CD4-positive, alpha-beta T cell treated with Interleukin-17A for 1 hour (primary cell): ENCODE measurements at regions not wholly inside any gene's neighbourhood (a gene's known extent, or its start where the extent isn't known, plus 50 kb on each side); places are given as distances from the start of the nearest gene placed in this dataset.
"Not testable (repeated sequence)": the region's sequence is repeated elsewhere in the genome, so short reads cannot be mapped to it uniquely, and the experiment has no call there.

ENCODE experiments used
- DNase-seq: peaks from one replicate; pipeline ENCODE4 v3.0.0-alpha.2; 2020

GRCh38 chr11:3583476-3583875, 58.3 kb downstream of the ART5 start:
- not testable (repeated sequence) for DNase-seq

GRCh38 chr11:3581389-3581725, 60.4 kb downstream of the ART5 start:
- not testable (repeated sequence) for DNase-seq

- peak; percentile 57 for DNase-seq
These were observed 61.1 kb downstream of the ART5 start for GRCh38 chr11:3580487-3581388.

- not testable (repeated sequence) for DNase-seq
These were observed 62.0 kb downstream of the ART5 start for GRCh38 chr11:3579600-3580459.

GRCh38 chr11:3576066-3576604, 65.7 kb downstream of the ART5 start:
- DNase-seq: not testable (repeated sequence)

- not testable (repeated sequence) for DNase-seq
These were observed 68.7 kb downstream of the ART5 start for GRCh38 chr11:3572976-3573647.

GRCh38 chr11:3571752-3572151, 70.0 kb downstream of the ART5 start:
- not testable (repeated sequence) for DNase-seq

GRCh38 chr11:3565838-3566237, 76.0 kb downstream of the ART5 start:
- not testable (repeated sequence) for DNase-seq

- peak; percentile 37 for DNase-seq
These were observed 77.4 kb downstream of the ART5 start for GRCh38 chr11:3564383-3564782.

GRCh38 chr11:3554621-3555020, 87.2 kb downstream of the ART5 start:
- DNase-seq: peak; percentile 66

GRCh38 chr11:3544990-3545389, 96.8 kb downstream of the ART5 start:
- peak; percentile 51 for DNase-seq

GRCh38 chr11:3538220-3538619, 103.6 kb downstream of the ART5 start:
- not testable (repeated sequence) for DNase-seq

GRCh38 chr11:3537254-3537653, 104.5 kb downstream of the ART5 start:
- DNase-seq: not testable (repeated sequence)

- not testable (repeated sequence) for DNase-seq
These were observed 108.8 kb downstream of the ART5 start for GRCh38 chr11:3532958-3533357.

GRCh38 chr11:3531280-3531679, 110.5 kb downstream of the ART5 start:
- DNase-seq: not testable (repeated sequence)

- not testable (repeated sequence) for DNase-seq
These were observed 118.2 kb downstream of the ART5 start for GRCh38 chr11:3523567-3523966.

- DNase-seq: not testable (repeated sequence)
These were observed 120.9 kb downstream of the ART5 start for GRCh38 chr11:3520905-3521304.

GRCh38 chr11:3519841-3520240, 122.0 kb downstream of the ART5 start:
- DNase-seq: not testable (repeated sequence)

- not testable (repeated sequence) for DNase-seq
These were observed 124.7 kb downstream of the ART5 start for GRCh38 chr11:3516934-3517567.

- DNase-seq: not testable (repeated sequence)
These were observed 125.4 kb downstream of the ART5 start for GRCh38 chr11:3516345-3516933.

GRCh38 chr11:3514635-3515424, 127.0 kb downstream of the ART5 start:
- peak; percentile 24 for DNase-seq
